ENCODE measurements at regions not wholly inside any gene's neighbourhood (a gene's known extent, or its start where the extent isn't known, plus 50 kb on each side); places are given as distances from the start of the nearest gene placed in this dataset.

GRCh38 chr5:167561796-167562195 is 729.6 kb upstream of the WWC1 start:
- DNase-seq (ENCODE audit: low read depth): no peak

- DNase-seq (ENCODE audit: low read depth): no peak
These were observed 727.2 kb upstream of the WWC1 start for GRCh38 chr5:167564275-167564674.

- peak; percentile 11 for DNase-seq (ENCODE audit: low read depth)
These were observed 726.1 kb upstream of the WWC1 start for GRCh38 chr5:167565189-167565954.

- no peak for DNase-seq (ENCODE audit: low read depth)
These were observed 721.0 kb upstream of the WWC1 start for GRCh38 chr5:167570431-167570830.

GRCh38 chr5:167571824-167572223 is 719.6 kb upstream of the WWC1 start:
- DNase-seq (ENCODE audit: low read depth): no peak

- DNase-seq (ENCODE audit: low read depth): peak; percentile 26
These were observed 717.9 kb upstream of the WWC1 start for GRCh38 chr5:167573370-167574127.

- DNase-seq (ENCODE audit: low read depth): no peak
These were observed 717.0 kb upstream of the WWC1 start for GRCh38 chr5:167574464-167574863.

GRCh38 chr5:167575330-167575729 is 716.1 kb upstream of the WWC1 start:
- DNase-seq (ENCODE audit: low read depth): no peak

- DNase-seq (ENCODE audit: low read depth): peak; percentile 4
These were observed 715.3 kb upstream of the WWC1 start for GRCh38 chr5:167576126-167576525.

- no peak for DNase-seq (ENCODE audit: low read depth)
These were observed 714.5 kb upstream of the WWC1 start for GRCh38 chr5:167576897-167577296.

GRCh38 chr5:167577616-167578015 is 713.8 kb upstream of the WWC1 start:
- no peak for DNase-seq (ENCODE audit: low read depth)

GRCh38 chr5:167578977-167579692 is 712.3 kb upstream of the WWC1 start:
- no peak for DNase-seq (ENCODE audit: low read depth)

- DNase-seq (ENCODE audit: low read depth): no peak
These were observed 711.8 kb upstream of the WWC1 start for GRCh38 chr5:167579693-167580055.

- DNase-seq (ENCODE audit: low read depth): no peak
These were observed 710.8 kb upstream of the WWC1 start for GRCh38 chr5:167580608-167581007.

GRCh38 chr5:167582283-167582682 is 709.2 kb upstream of the WWC1 start:
- peak; percentile 40 for DNase-seq (ENCODE audit: low read depth)

GRCh38 chr5:167582886-167583285 is 708.6 kb upstream of the WWC1 start:
- DNase-seq (ENCODE audit: low read depth): no peak

GRCh38 chr5:167585184-167585583 is 706.3 kb upstream of the WWC1 start:
- no peak for DNase-seq (ENCODE audit: low read depth)

- peak; percentile 51 for DNase-seq (ENCODE audit: low read depth)
These were observed 703.5 kb upstream of the WWC1 start for GRCh38 chr5:167587772-167588437.

- DNase-seq (ENCODE audit: low read depth): no peak
These were observed 699.3 kb upstream of the WWC1 start for GRCh38 chr5:167592114-167592513.

GRCh38 chr5:167593329-167594060 is 698.0 kb upstream of the WWC1 start:
- DNase-seq (ENCODE audit: low read depth): no peak

- DNase-seq (ENCODE audit: low read depth): no peak
These were observed 697.4 kb upstream of the WWC1 start for GRCh38 chr5:167594061-167594435.

- DNase-seq (ENCODE audit: low read depth): no peak
These were observed 696.7 kb upstream of the WWC1 start for GRCh38 chr5:167594750-167595149.

Data from ELR (cell line).